DOHH2 (cell line): ENCODE measurements at regions not wholly inside any gene's neighbourhood (a gene's known extent, or its start where the extent isn't known, plus 50 kb on each side); places are given as distances from the start of the nearest gene placed in this dataset.

ENCODE experiments used
- H3F3A ChIP-seq: fragments of 200-600 bp; sonication (generic), shearing (Covaris generic); 2 replicates; pipeline ENCODE4 v1.6.0; 2016; ENCODE audit warnings: antibody characterized with exemption, mild to moderate bottlenecking; ENCODE audit not compliant: control insufficient read depth, insufficient read depth
- H3K27ac ChIP-seq: fragments of 200-600 bp; sonication (generic); 2 replicates; pipeline ENCODE4 v1.5.1; 2014; ENCODE audit warnings: low read depth, mild to moderate bottlenecking, low read length, moderate library complexity
- H3K27me3 ChIP-seq: fragments of 200-600 bp; sonication (generic); 2 replicates; pipeline ENCODE4 v1.6.1; 2014; ENCODE audit warnings: mild to moderate bottlenecking, low read length, mixed read lengths; ENCODE audit not compliant: control insufficient read depth
- H3K36me3 ChIP-seq: fragments of 200-600 bp; sonication (generic); 2 replicates; pipeline ENCODE4 v1.6.1; 2014; ENCODE audit warnings: mild to moderate bottlenecking, low read length, moderate library complexity, mixed read lengths; ENCODE audit not compliant: control insufficient read depth
- H3K4me1 ChIP-seq: fragments of 200-600 bp; sonication (generic); 2 replicates; pipeline ENCODE4 v1.6.1; 2014; ENCODE audit warnings: mild to moderate bottlenecking, low read length, mixed read lengths; ENCODE audit not compliant: control insufficient read depth
- H3K4me2 ChIP-seq: fragments of 200-600 bp; sonication (generic); 2 replicates; pipeline ENCODE4 v1.6.0; 2014; ENCODE audit warnings: mild to moderate bottlenecking, low read length, moderate library complexity
- H3K4me3 ChIP-seq: fragments of 200-600 bp; sonication (generic); 2 replicates; pipeline ENCODE4 v1.5.1; 2014; ENCODE audit warnings: mild to moderate bottlenecking, low read length, mixed read lengths
- H3K79me2 ChIP-seq: fragments of 200-600 bp; sonication (generic); 2 replicates; pipeline ENCODE4 v1.6.1; 2014; ENCODE audit warnings: mild to moderate bottlenecking, low read length, mixed read lengths; ENCODE audit not compliant: control insufficient read depth
- H3K9me2 ChIP-seq: fragments of 200-600 bp; sonication (generic); replicated peaks from 2 replicates; pipeline ENCODE4 v1.6.1; 2014; ENCODE audit warnings: mild to moderate bottlenecking, low read length, mixed read lengths; ENCODE audit not compliant: control insufficient read depth
- H3K9me3 ChIP-seq: fragments of 200-600 bp; sonication (generic); 2 replicates; pipeline ENCODE4 v1.6.1; 2014; ENCODE audit warnings: antibody characterized with exemption, low read length, mixed read lengths; ENCODE audit not compliant: control insufficient read depth, insufficient read depth
- H4K20me1 ChIP-seq: fragments of 200-600 bp; sonication (generic); 2 replicates; pipeline ENCODE4 v1.6.0; 2014; ENCODE audit warnings: low read depth, mild to moderate bottlenecking, antibody characterized with exemption, low read length, moderate library complexity; ENCODE audit not compliant: control insufficient read depth, insufficient read depth
- CTCF ChIP-seq: fragments of 200-600 bp; sonication (generic); IDR thresholded peaks from one replicate; pipeline ENCODE4 v1.5.1; 2014; ENCODE audit warnings: antibody characterized with exemption, mild to moderate bottlenecking, low read depth, low read length; ENCODE audit not compliant: poor library complexity, severe bottlenecking
- EZH2phosphoT487 ChIP-seq: fragments of 200-600 bp; sonication (generic); IDR thresholded peaks from 2 replicates; pipeline ENCODE4 v1.6.1; 2017; ENCODE audit warnings: borderline replicate concordance, mild to moderate bottlenecking, antibody characterized with exemption, low read length, moderate library complexity, mixed read lengths

- Histone ChIP-seq H3K9me2 (no peaks in the 10 kb centered on the region), H3K27ac (no peak overlapping the region), H4K20me1 (no peaks in the 10 kb centered on the region), H3K4me1 (no peaks in the 10 kb centered on the region), H3K4me3 (no peak overlapping the region), H3K36me3 (no peaks in the 10 kb centered on the region), H3K4me2 (no peak overlapping the region), H3K79me2 (no peaks in the 10 kb centered on the region), H3K27me3 (no peaks in the 10 kb centered on the region), H3K9me3 (no peaks in the 10 kb centered on the region; the same call in 1 of the 2 replicates), H3F3A (no peaks in the 10 kb centered on the region)
- TF ChIP-seq CTCF, result no peak
- no peak for TF ChIP-seq EZH2phosphoT487
Observed at GRCh38 chr18:71665131-71665530, 879.0 kb downstream of the CBLN2 start.

- H3K4me3 ChIP-seq, result no peak overlapping the region
- no peak overlapping the region for H3K27ac ChIP-seq
- H3K9me2 ChIP-seq, result no peaks in the 10 kb centered on the region
- no peaks in the 10 kb centered on the region for H3F3A ChIP-seq
- H3K4me2 ChIP-seq, result no peak overlapping the region
- no peak for TF ChIP-seq CTCF
- TF ChIP-seq EZH2phosphoT487, result no peak
- H3K36me3 ChIP-seq, result no peaks in the 10 kb centered on the region
- H3K4me1 ChIP-seq, result no peaks in the 10 kb centered on the region
- no peaks in the 10 kb centered on the region for H3K27me3 ChIP-seq
- no peaks in the 10 kb centered on the region for H3K79me2 ChIP-seq
- no peaks in the 10 kb centered on the region for H4K20me1 ChIP-seq
- H3K9me3 ChIP-seq, result no peaks in the 10 kb centered on the region
Observed at GRCh38 chr18:71643822-71644221, 900.3 kb downstream of the CBLN2 start.

- Histone ChIP-seq H3K4me1 (no peaks in the 10 kb centered on the region), H3K9me2 (no peaks in the 10 kb centered on the region), H3K79me2 (no peaks in the 10 kb centered on the region), H3F3A (no peaks in the 10 kb centered on the region), H3K4me3 (no peak overlapping the region), H3K4me2 (no peak overlapping the region), H3K27me3 (no peaks in the 10 kb centered on the region), H3K9me3 (no peaks in the 10 kb centered on the region), H4K20me1 (no peaks in the 10 kb centered on the region), H3K36me3 (no peaks in the 10 kb centered on the region), H3K27ac (no peak overlapping the region)
- TF ChIP-seq EZH2phosphoT487, result no peak
- no peak for TF ChIP-seq CTCF
Observed at GRCh38 chr18:71630696-71631095, 913.4 kb downstream of the CBLN2 start.

- H4K20me1 ChIP-seq, result no peaks in the 10 kb centered on the region
- H3F3A ChIP-seq, result no peaks in the 10 kb centered on the region
- no peak overlapping the region for H3K4me2 ChIP-seq
- H3K4me3 ChIP-seq, result no peak overlapping the region
- no peaks in the 10 kb centered on the region for H3K9me3 ChIP-seq
- H3K79me2 ChIP-seq, result no peaks in the 10 kb centered on the region
- no peaks in the 10 kb centered on the region for H3K4me1 ChIP-seq
- no peak for TF ChIP-seq EZH2phosphoT487
- no peak for TF ChIP-seq CTCF
- H3K27me3 ChIP-seq, result no peaks in the 10 kb centered on the region
- no peaks in the 10 kb centered on the region for H3K36me3 ChIP-seq
- no peak overlapping the region for H3K27ac ChIP-seq
- no peaks in the 10 kb centered on the region for H3K9me2 ChIP-seq
Observed at GRCh38 chr18:71625556-71626090, 918.5 kb downstream of the CBLN2 start.
